Effector memory CD4-positive, alpha-beta T cell (primary cell): ENCODE measurements at regions not wholly inside any gene's neighbourhood (a gene's known extent, or its start where the extent isn't known, plus 50 kb on each side); places are given as distances from the start of the nearest gene placed in this dataset.

Source experiments
- DNase-seq, 3 donors: peaks; one replicate each; pipeline ENCODE4 v3.0.0-alpha.2; 2020
- H3K27ac ChIP-seq: 2 replicates; pipeline ENCODE4 v1.7.0; 2013; ENCODE audit warnings: mild to moderate bottlenecking, low read length, moderate library complexity; ENCODE audit not compliant: insufficient read depth, poor library complexity, severe bottlenecking
- H3K27me3 ChIP-seq: replicated peaks from 2 replicates; pipeline ENCODE4 v1.7.0; 2013; ENCODE audit warnings: mild to moderate bottlenecking, low read length; ENCODE audit not compliant: insufficient read depth, control insufficient read depth, poor library complexity, severe bottlenecking
- H3K36me3 ChIP-seq: 2 replicates; pipeline ENCODE4 v1.7.0; 2013; ENCODE audit warnings: mild to moderate bottlenecking, low read length, moderate library complexity; ENCODE audit not compliant: control insufficient read depth, insufficient read depth
- H3K4me1 ChIP-seq: 2 replicates; pipeline ENCODE4 v1.7.0; 2013; ENCODE audit warnings: low read length, mild to moderate bottlenecking; ENCODE audit not compliant: control insufficient read depth, insufficient read depth, poor library complexity, severe bottlenecking
- H3K4me3 ChIP-seq: 2 replicates; pipeline ENCODE4 v1.7.0; 2013; ENCODE audit warnings: low read length, low read depth, mild to moderate bottlenecking; ENCODE audit not compliant: insufficient read depth, poor library complexity, severe bottlenecking
- H3K9me3 ChIP-seq: 2 replicates; pipeline ENCODE4 v1.7.0; 2013; ENCODE audit warnings: mild to moderate bottlenecking, low read length, moderate library complexity; ENCODE audit not compliant: control insufficient read depth

DNA sequence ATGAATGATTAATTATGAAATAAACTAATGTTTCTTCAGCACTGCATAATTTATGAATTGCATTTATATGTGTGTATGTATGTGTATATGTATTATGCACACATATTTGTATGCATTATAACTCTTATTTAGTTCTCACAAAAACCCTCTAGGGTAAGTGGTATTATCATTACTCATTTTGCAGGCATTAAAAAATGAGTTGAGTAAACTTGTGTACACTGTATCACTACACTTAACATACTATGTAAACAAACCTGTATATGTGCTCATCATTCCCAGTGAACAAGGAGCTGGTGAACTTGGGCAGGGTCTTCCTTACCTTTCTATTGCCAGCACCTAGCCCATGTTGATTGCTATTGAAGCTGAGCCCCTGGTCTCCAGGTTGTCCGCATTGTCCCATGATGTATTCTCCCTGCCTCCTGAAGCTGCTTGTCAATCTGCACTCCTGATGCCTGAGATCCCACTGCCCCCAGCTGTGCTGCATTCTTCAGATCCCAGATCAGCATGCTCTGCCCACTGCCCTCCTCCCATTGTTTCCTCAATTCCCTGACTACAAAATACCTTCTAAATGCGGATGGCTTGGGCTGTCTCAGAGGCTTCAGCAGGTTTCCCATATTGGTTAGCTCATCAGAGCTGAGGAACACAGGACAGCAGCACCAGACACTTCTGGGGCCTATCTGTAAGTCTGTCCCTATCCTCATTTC is 267.9 kb upstream of the SESN3 start:
- no peak overlapping the region for H3K27ac ChIP-seq
- no peak overlapping the region for H3K4me3 ChIP-seq
- no peaks in the 10 kb centered on the region for H3K27me3 ChIP-seq
- H3K4me1 ChIP-seq: no peaks in the 10 kb centered on the region
- H3K36me3 ChIP-seq: no peaks in the 10 kb centered on the region
- DNase-seq: no peak
- H3K9me3 ChIP-seq: no peaks in the 10 kb centered on the region

DNA sequence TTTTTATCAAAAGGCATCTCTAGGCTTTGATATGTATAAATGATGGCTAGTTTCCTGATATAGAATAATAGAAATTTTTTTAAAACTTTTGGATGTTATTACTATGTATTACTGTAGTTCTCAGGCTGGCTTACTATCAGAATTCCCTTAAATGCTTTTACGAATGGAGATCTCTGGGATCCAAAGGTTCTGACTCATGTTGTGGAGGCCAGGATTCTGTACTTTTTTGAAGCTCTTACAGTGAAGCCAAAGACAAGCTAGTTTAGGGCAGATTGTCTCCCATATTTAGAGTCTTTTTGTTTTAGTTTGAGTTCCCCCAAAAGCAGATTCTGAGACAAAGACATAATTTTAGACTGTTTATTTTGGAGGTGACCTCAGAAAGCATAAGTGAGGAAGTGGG is 265.9 kb upstream of the SESN3 start:
- H3K27ac ChIP-seq: no peak overlapping the region
- H3K4me1 ChIP-seq: no peaks in the 10 kb centered on the region
- DNase-seq: no peak
- H3K27me3 ChIP-seq: no peaks in the 10 kb centered on the region
- no peaks in the 10 kb centered on the region for H3K9me3 ChIP-seq
- H3K36me3 ChIP-seq: no peaks in the 10 kb centered on the region
- H3K4me3 ChIP-seq: no peak overlapping the region

- DNase-seq: no peak
- H3K9me3 ChIP-seq: no peaks in the 10 kb centered on the region
- no peaks in the 10 kb centered on the region for H3K36me3 ChIP-seq
- H3K4me3 ChIP-seq: no peak overlapping the region
- no peaks in the 10 kb centered on the region for H3K4me1 ChIP-seq
- no peak overlapping the region for H3K27ac ChIP-seq
- H3K27me3 ChIP-seq: no peaks in the 10 kb centered on the region
Measured at GRCh38 chr11:95495706-95496105, 264.7 kb upstream of the SESN3 start.

- DNase-seq: no peak
- Histone ChIP-seq H3K36me3 (no peaks in the 10 kb centered on the region), H3K27ac (no peak overlapping the region), H3K27me3 (no peaks in the 10 kb centered on the region), H3K4me3 (no peak overlapping the region), H3K9me3 (no peaks in the 10 kb centered on the region), H3K4me1 (no peaks in the 10 kb centered on the region)
Measured at GRCh38 chr11:95494856-95495255, 263.9 kb upstream of the SESN3 start.

DNA sequence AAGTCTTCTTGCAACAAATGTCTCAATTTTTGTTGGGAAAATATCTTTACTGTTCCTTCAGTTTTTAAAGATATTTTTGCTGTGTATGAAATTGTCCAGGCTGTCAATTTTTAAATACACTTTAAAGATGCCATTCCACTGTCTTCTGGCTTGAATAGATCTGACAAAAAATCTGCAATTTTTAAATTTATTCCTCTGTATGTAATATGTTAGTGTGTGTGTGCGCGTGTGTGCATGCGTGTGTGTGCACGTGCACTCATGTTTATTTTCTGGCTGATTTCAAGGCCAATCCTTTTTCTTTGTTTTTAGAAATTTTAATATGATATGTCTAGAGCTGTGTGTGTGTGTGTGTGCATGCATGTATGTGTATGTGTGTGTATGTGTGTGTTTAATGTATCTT is 263.2 kb upstream of the SESN3 start:
- Histone ChIP-seq H3K9me3 (no peaks in the 10 kb centered on the region), H3K27ac (no peak overlapping the region), H3K4me1 (no peaks in the 10 kb centered on the region), H3K27me3 (no peaks in the 10 kb centered on the region), H3K4me3 (no peak overlapping the region), H3K36me3 (no peaks in the 10 kb centered on the region)
- DNase-seq: no peak

DNA sequence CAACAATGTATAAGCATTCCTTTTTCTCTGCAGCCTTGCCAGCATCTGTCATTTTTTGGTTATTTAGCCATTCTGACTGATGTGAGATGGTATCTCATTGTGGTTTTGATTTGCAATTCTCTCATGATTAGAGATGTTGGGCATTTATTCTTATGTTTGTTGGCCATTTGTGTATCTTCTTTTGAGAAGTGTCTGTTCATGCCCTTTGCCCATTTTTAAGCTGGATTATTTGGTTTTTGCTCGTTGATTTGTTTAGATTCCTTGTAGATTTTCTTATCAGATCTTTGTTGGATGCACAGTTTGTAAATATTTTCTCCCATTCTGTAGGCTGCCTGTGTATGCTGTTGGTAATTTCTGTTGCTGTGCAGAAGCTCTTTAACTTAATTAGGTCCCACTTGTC is 259.6 kb upstream of the SESN3 start:
- Histone ChIP-seq H3K36me3 (no peaks in the 10 kb centered on the region), H3K27me3 (no peaks in the 10 kb centered on the region), H3K9me3 (no peaks in the 10 kb centered on the region), H3K4me3 (no peak overlapping the region), H3K4me1 (no peaks in the 10 kb centered on the region), H3K27ac (no peak overlapping the region)
- DNase-seq: no peak

DNA sequence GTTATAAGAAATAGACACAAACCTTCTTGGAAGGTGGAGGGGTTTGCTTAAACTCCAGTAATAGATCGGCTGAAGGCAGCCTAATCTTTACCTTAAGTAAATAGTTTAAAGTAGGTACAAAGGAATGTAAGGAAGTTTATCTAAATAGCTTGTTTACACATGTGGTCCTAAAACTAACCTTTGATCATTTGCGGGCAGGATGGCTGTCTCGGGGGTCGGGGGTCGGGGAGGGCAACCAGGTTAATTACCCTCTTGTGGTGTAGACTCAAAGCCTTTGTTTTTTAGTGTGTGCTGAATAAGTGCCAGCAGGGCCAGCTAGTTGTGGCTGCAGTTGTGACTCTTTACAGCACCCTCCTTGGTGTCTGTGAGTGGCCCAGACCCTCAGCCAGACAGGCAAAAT is 256.9 kb upstream of the SESN3 start:
- H3K4me3 ChIP-seq: no peak overlapping the region
- no peaks in the 10 kb centered on the region for H3K27me3 ChIP-seq
- no peaks in the 10 kb centered on the region for H3K9me3 ChIP-seq
- no peaks in the 10 kb centered on the region for H3K36me3 ChIP-seq
- no peaks in the 10 kb centered on the region for H3K4me1 ChIP-seq
- H3K27ac ChIP-seq: no peak overlapping the region
- no peak for DNase-seq

DNA sequence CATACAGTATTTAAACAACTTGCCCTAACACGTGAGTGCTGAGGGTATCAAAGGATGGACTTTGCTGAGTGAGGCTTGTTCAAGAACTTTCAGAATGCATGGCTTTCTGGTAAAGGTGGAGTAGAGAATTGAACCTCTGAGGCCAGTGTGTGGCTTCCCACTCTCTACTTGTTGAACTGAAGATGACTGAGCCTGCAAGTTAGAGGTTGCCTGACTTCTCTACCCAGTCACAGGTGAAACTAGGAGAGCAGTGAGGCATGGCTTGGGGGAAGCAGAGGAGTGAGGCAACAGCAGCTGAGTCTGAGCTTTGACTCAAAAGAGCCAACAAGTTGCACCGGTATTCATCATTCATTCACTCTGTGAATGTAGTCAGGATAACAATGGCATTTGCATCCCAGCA is 256.4 kb upstream of the SESN3 start:
- H3K4me1 ChIP-seq: no peaks in the 10 kb centered on the region
- no peaks in the 10 kb centered on the region for H3K27me3 ChIP-seq
- no peak overlapping the region for H3K4me3 ChIP-seq
- no peak overlapping the region for H3K27ac ChIP-seq
- no peak for DNase-seq
- H3K36me3 ChIP-seq: no peaks in the 10 kb centered on the region
- H3K9me3 ChIP-seq: no peaks in the 10 kb centered on the region

DNA sequence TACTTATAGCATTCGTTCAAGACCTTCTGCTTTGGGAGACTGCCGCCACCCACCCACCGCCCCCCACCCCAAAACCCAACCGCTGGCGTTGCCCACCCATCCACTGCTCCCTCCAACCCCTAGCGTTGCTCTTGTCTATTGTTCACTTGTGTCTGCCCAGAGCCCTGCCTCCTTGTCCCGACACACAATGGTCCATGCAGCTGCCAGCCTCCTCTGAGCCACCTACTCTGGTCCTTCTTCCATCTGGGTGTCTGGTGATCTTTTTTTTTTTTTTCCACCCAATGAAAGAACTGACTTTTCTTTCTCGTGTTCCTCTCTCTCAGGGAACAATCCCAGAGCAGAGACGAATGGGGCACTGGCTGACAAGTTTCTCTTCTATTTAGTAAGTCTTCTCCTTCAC is 256.0 kb upstream of the SESN3 start:
- Histone ChIP-seq H3K9me3 (no peaks in the 10 kb centered on the region), H3K27me3 (no peaks in the 10 kb centered on the region), H3K4me1 (no peaks in the 10 kb centered on the region), H3K4me3 (no peak overlapping the region), H3K27ac (no peak overlapping the region), H3K36me3 (no peaks in the 10 kb centered on the region)
- DNase-seq: no peak

DNA sequence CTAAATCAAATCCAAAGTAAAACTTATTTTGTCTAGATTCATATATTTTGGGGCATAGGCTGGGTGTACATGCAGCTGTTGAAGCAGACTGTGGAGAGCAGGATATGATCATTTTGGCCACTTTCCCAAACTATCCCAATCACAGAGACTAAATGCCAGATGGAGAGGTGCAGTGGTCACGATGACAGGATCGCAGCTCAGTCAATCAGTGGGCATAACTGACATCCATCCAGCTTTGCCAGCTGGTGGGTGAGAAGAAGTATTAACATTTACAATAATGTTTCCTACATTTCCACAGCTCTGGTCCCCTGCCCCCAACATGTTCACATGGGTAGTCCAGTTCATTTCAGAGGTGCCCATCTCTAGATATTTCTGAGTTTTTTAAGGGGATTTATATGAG is 255.5 kb upstream of the SESN3 start:
- Histone ChIP-seq H3K9me3 (no peaks in the 10 kb centered on the region), H3K27ac (no peak overlapping the region), H3K4me3 (no peak overlapping the region), H3K4me1 (no peaks in the 10 kb centered on the region), H3K36me3 (no peaks in the 10 kb centered on the region), H3K27me3 (no peaks in the 10 kb centered on the region)
- no peak for DNase-seq
